SK-N-SH treated with all-trans-retinoic acid at 6 μM for 48 hours (cell line): ENCODE measurements at regions not wholly inside any gene's neighbourhood (a gene's known extent, or its start where the extent isn't known, plus 50 kb on each side); places are given as distances from the start of the nearest gene placed in this dataset.

Experiments used
- ATAC-seq: fragments of 200-7000 bp; cut with Tn5 transposase; 3 replicates; pipeline ENCODE4 v1.9.1; 2020; ENCODE audit warnings: mild to moderate bottlenecking, moderate library complexity
- BACH2 ChIP-seq: fragments of 250-450 bp; sonication (Bioruptor Pico); IDR thresholded peaks from 2 replicates; pipeline ENCODE4 v1.9.0; 2021; ENCODE audit warnings: mild to moderate bottlenecking, borderline replicate concordance
- CREB5 ChIP-seq: fragments of 250-450 bp; sonication (Bioruptor Pico); IDR thresholded peaks from 2 replicates; pipeline ENCODE4 v1.5.1; 2020; ENCODE audit warnings: low read depth, mild to moderate bottlenecking, moderate library complexity
- CSDC2 ChIP-seq: fragments of 250-450 bp; sonication (Bioruptor Pico); IDR thresholded peaks from 2 replicates; pipeline ENCODE4 v1.5.0; 2020; ENCODE audit warnings: mild to moderate bottlenecking, moderate library complexity
- CSRNP3 ChIP-seq: fragments of 250-450 bp; sonication (Bioruptor Pico); IDR thresholded peaks from 2 replicates; pipeline ENCODE4 v1.5.1; 2021; ENCODE audit warnings: mild to moderate bottlenecking, moderate library complexity
- ESRRG ChIP-seq: fragments of 250-450 bp; sonication (Bioruptor Pico); IDR thresholded peaks from 2 replicates; pipeline ENCODE4 v1.6.1; 2021; ENCODE audit warnings: mild to moderate bottlenecking
- GLIS3 ChIP-seq: fragments of 250-450 bp; sonication (Bioruptor Pico); IDR thresholded peaks from 2 replicates; pipeline ENCODE4 v1.5.0; 2020; ENCODE audit warnings: mild to moderate bottlenecking, moderate library complexity
- ISL1 ChIP-seq: fragments of 250-450 bp; sonication (Bioruptor Pico); IDR thresholded peaks from 2 replicates; pipeline ENCODE4 v2.1.2; 2022; ENCODE audit warnings: mild to moderate bottlenecking, moderate library complexity
- OSR1 ChIP-seq: fragments of 250-450 bp; sonication (Bioruptor Pico); IDR thresholded peaks from 2 replicates; pipeline ENCODE4 v1.8.0; 2022; ENCODE audit warnings: moderate library complexity, mild to moderate bottlenecking, inconsistent platforms
- POU6F1 ChIP-seq: fragments of 250-450 bp; sonication (Bioruptor Pico); IDR thresholded peaks from 2 replicates; pipeline ENCODE4 v1.8.0; 2021; ENCODE audit warnings: low read depth, mild to moderate bottlenecking, moderate library complexity, borderline replicate concordance
- PPARA ChIP-seq: fragments of 250-450 bp; sonication (Bioruptor Pico); IDR thresholded peaks from 2 replicates; pipeline ENCODE4 v1.5.0; 2020; ENCODE audit warnings: mild to moderate bottlenecking, borderline replicate concordance
- RARB ChIP-seq: fragments of 250-450 bp; sonication (Bioruptor Pico); IDR thresholded peaks from 2 replicates; pipeline ENCODE4 v1.8.0; 2021; ENCODE audit warnings: mild to moderate bottlenecking, moderate library complexity
- SNAI2 ChIP-seq: fragments of 250-450 bp; sonication (Bioruptor Pico); IDR thresholded peaks from 2 replicates; pipeline ENCODE4 v1.5.0; 2020; ENCODE audit warnings: mild to moderate bottlenecking, moderate library complexity
- TCF4 ChIP-seq: fragments of 250-450 bp; sonication (Bioruptor Pico); IDR thresholded peaks from 2 replicates; pipeline ENCODE4 v1.8.0; 2021; ENCODE audit warnings: mild to moderate bottlenecking, moderate library complexity, borderline replicate concordance
- TOX ChIP-seq: fragments of 250-450 bp; sonication (Bioruptor Pico); IDR thresholded peaks from 2 replicates; pipeline ENCODE4 v1.8.0; 2021; ENCODE audit warnings: mild to moderate bottlenecking, moderate library complexity, borderline replicate concordance
- TSHZ2 ChIP-seq: fragments of 250-450 bp; sonication (Bioruptor Pico); IDR thresholded peaks from 2 replicates; pipeline ENCODE4 v1.5.0; 2020; ENCODE audit warnings: mild to moderate bottlenecking, moderate library complexity
- ZC3H10 ChIP-seq: fragments of 250-450 bp; sonication (Bioruptor Pico); IDR thresholded peaks from 2 replicates; pipeline ENCODE4 v1.5.1; 2021; ENCODE audit warnings: mild to moderate bottlenecking, moderate library complexity
- ZFP3 ChIP-seq: fragments of 250-450 bp; sonication (Bioruptor Pico); IDR thresholded peaks from 2 replicates; pipeline ENCODE4 v1.5.0; 2020; ENCODE audit warnings: mild to moderate bottlenecking, moderate library complexity
- ZFP30 ChIP-seq: fragments of 450-650 bp; formaldehyde crosslinking; IDR thresholded peaks from 2 replicates; pipeline ENCODE4 v1.5.0; 2022; ENCODE audit warnings: mild to moderate bottlenecking, moderate library complexity
- ZNF565 ChIP-seq: fragments of 450-650 bp; formaldehyde crosslinking; conservative IDR thresholded peaks from 2 replicates; pipeline ENCODE4 v1.5.0; 2020; ENCODE audit warnings: low read depth, mild to moderate bottlenecking, moderate library complexity
- ZNF70 ChIP-seq: fragments of 450-650 bp; formaldehyde crosslinking; IDR thresholded peaks from 2 replicates; pipeline ENCODE4 v1.5.0; 2020; ENCODE audit warnings: mild to moderate bottlenecking, moderate library complexity
- ZNF8 ChIP-seq: fragments of 450-650 bp; formaldehyde crosslinking; IDR thresholded peaks from 2 replicates; pipeline ENCODE4 v1.5.0; 2020; ENCODE audit warnings: mild to moderate bottlenecking, moderate library complexity

- no peak for ATAC-seq
- TF ChIP-seq POU6F1: no peak
- TF ChIP-seq ZNF70 (CRISPR knock-in tag): no peak
- TF ChIP-seq TOX (CRISPR knock-in tag): no peak
- TF ChIP-seq ZNF565 (CRISPR knock-in tag): no peak
- no peak for TF ChIP-seq OSR1 (CRISPR knock-in tag)
- TF ChIP-seq BACH2 (CRISPR knock-in tag): no peak
- TF ChIP-seq GLIS3 (CRISPR knock-in tag): no peak
- TF ChIP-seq RARB (CRISPR knock-in tag): no peak
- TF ChIP-seq SNAI2 (CRISPR knock-in tag): no peak
- no peak for TF ChIP-seq CREB5 (CRISPR knock-in tag)
- no peak for TF ChIP-seq PPARA (CRISPR knock-in tag)
- no peak for TF ChIP-seq ISL1 (CRISPR knock-in tag)
- no peak for TF ChIP-seq ZFP3
- TF ChIP-seq TSHZ2: no peak
- TF ChIP-seq ZC3H10 (CRISPR knock-in tag): no peak
- TF ChIP-seq ZFP30 (CRISPR knock-in tag): no peak
- TF ChIP-seq ESRRG: no peak
- TF ChIP-seq CSDC2 (CRISPR knock-in tag): no peak
Measured at GRCh38 chr10:130350996-130351395, 214.8 kb downstream of the GLRX3 start.

- TF ChIP-seq TCF4 (CRISPR knock-in tag) (no peak), POU6F1 (no peak), ZNF70 (CRISPR knock-in tag) (no peak), ZFP30 (CRISPR knock-in tag) (no peak), ZC3H10 (CRISPR knock-in tag) (no peak), ZNF565 (CRISPR knock-in tag) (no peak), BACH2 (CRISPR knock-in tag) (no peak), ZNF8 (CRISPR knock-in tag) (no peak)
- TF ChIP-seq, all 23 proteins: peak for 0
- no peak for ATAC-seq
Measured at GRCh38 chr10:130351466-130352290, 215.5 kb downstream of the GLRX3 start.

GRCh38 chr10:130352291-130352645, 216.1 kb downstream of the GLRX3 start:
- TF ChIP-seq CSDC2 (CRISPR knock-in tag): no peak
- no peak for TF ChIP-seq ZNF565 (CRISPR knock-in tag)
- no peak for TF ChIP-seq ZFP30 (CRISPR knock-in tag)
- TF ChIP-seq CSRNP3 (CRISPR knock-in tag): no peak
- TF ChIP-seq ZC3H10 (CRISPR knock-in tag): no peak
- ATAC-seq: no peak
